NOMO-1 treated with DMSO at 0.1 percent for 48 hours (cell line): ENCODE measurements at regions not wholly inside any gene's neighbourhood (a gene's known extent, or its start where the extent isn't known, plus 50 kb on each side); places are given as distances from the start of the nearest gene placed in this dataset.

ENCODE experiments used
- DNase-seq: peaks from one replicate; lab custom pipeline; 2025; ENCODE audit not compliant: unreplicated experiment; lab: John Stamatoyannopoulos, UW

- no peak for DNase-seq
Measured at GRCh38 chr3:147744967-147745366, 335.8 kb downstream of the ZIC1 start.

- DNase-seq = peak; percentile 24
Measured at GRCh38 chr3:147755310-147755709, 346.1 kb downstream of the ZIC1 start.

GRCh38 chr3:147756476-147756875 lies 347.3 kb downstream of the ZIC1 start:
- DNase-seq = no peak

GRCh38 chr3:147757866-147758265 lies 348.7 kb downstream of the ZIC1 start:
- no peak for DNase-seq

- no peak for DNase-seq
Measured at GRCh38 chr3:147758771-147759170, 349.6 kb downstream of the ZIC1 start.

- DNase-seq = no peak
Measured at GRCh38 chr3:147760085-147760484, 350.9 kb downstream of the ZIC1 start.

- no peak for DNase-seq
Measured at GRCh38 chr3:147760941-147761340, 351.8 kb downstream of the ZIC1 start.

- no peak for DNase-seq
Measured at GRCh38 chr3:147773116-147773630, 364.0 kb downstream of the ZIC1 start.

- DNase-seq = no peak
Measured at GRCh38 chr3:147775411-147775810, 366.2 kb downstream of the ZIC1 start.

GRCh38 chr3:147775816-147776530 lies 366.8 kb downstream of the ZIC1 start:
- no peak for DNase-seq

GRCh38 chr3:147793841-147794240 lies 384.7 kb downstream of the ZIC1 start:
- DNase-seq = no peak

- DNase-seq = no peak
Measured at GRCh38 chr3:147794596-147794995, 385.4 kb downstream of the ZIC1 start.

- DNase-seq = no peak
Measured at GRCh38 chr3:147795418-147795817, 386.3 kb downstream of the ZIC1 start.

- DNase-seq = no peak
Measured at GRCh38 chr3:147797095-147797494, 387.9 kb downstream of the ZIC1 start.

- no peak for DNase-seq
Measured at GRCh38 chr3:147799601-147800000, 390.4 kb downstream of the ZIC1 start.

- no peak for DNase-seq
Measured at GRCh38 chr3:147807776-147808175, 398.6 kb downstream of the ZIC1 start.

GRCh38 chr3:147809206-147809605 lies 400.0 kb downstream of the ZIC1 start:
- no peak for DNase-seq

GRCh38 chr3:147812186-147812911 lies 403.2 kb downstream of the ZIC1 start:
- no peak for DNase-seq

GRCh38 chr3:147813256-147813655 lies 404.1 kb downstream of the ZIC1 start:
- no peak for DNase-seq

GRCh38 chr3:147816752-147817151 lies 407.6 kb downstream of the ZIC1 start:
- DNase-seq = no peak

- DNase-seq = no peak
Measured at GRCh38 chr3:147832611-147833010, 423.4 kb downstream of the ZIC1 start.

- DNase-seq = no peak
Measured at GRCh38 chr3:147836330-147836729, 427.2 kb downstream of the ZIC1 start.
